IPS DF 6.9 (cell line): ENCODE measurements at regions not wholly inside any gene's neighbourhood (a gene's known extent, or its start where the extent isn't known, plus 50 kb on each side); places are given as distances from the start of the nearest gene placed in this dataset.

Experiments used
- DNase-seq: peaks from one replicate; pipeline ENCODE4 v3.0.0-alpha.2; 2013; ENCODE audit warnings: low read depth, low spot score
- H3K27ac ChIP-seq: one replicate; pipeline ENCODE4 v1.5.1; 2013; ENCODE audit warnings: low read length, control low read depth
- H3K27me3 ChIP-seq: 2 replicates; pipeline ENCODE4 v1.6.1; 2013; ENCODE audit warnings: mild to moderate bottlenecking, low read length; ENCODE audit not compliant: control insufficient read depth, insufficient read depth
- H3K36me3 ChIP-seq: 2 replicates; pipeline ENCODE4 v1.6.1; 2013; ENCODE audit warnings: low read length; ENCODE audit not compliant: control insufficient read depth, insufficient read depth
- H3K4me1 ChIP-seq: 2 replicates; pipeline ENCODE4 v1.6.1; 2013; ENCODE audit warnings: low read length; ENCODE audit not compliant: control insufficient read depth, insufficient read depth
- H3K4me3 ChIP-seq: 2 replicates; pipeline ENCODE4 v1.5.1; 2013; ENCODE audit warnings: mild to moderate bottlenecking, low read length
- H3K9me3 ChIP-seq: 2 replicates; pipeline ENCODE4 v1.6.1; 2013; ENCODE audit warnings: low read length, inconsistent platforms; ENCODE audit not compliant: control insufficient read depth, insufficient read depth
- WGBS: extraction: QIAGEN DNeasy Blood & Tissue Kit; methylation state at CpG from one replicate; pipeline ENCODE4 v1.1.7; 2013; ENCODE audit warnings: mixed read lengths, missing lambda C conversion rate; ENCODE audit not compliant: insufficient read length, insufficient coverage; 5-methylcytosine and 5-hydroxymethylcytosine counted together

DNA sequence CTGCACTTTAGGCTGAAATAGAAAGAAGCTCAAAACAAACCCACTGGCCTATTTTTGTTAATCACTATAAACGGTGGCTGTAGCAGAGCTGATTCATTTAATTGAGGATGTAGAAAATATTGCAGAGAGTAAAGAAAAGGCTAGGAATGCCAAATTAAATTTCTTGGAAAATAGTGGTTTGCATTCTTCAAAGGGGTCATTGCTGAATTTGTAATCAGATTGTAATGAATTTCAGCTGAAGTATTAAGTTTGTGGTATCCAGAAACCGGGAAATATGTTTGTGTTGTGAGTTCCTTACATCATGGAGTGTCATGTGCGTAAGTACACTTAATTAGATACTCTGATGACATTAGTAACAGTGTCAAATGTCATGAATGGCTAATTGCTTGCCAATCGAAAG lies 203.0 kb downstream of the SAMD5 start:
- H3K9me3 ChIP-seq: no peaks in the 10 kb centered on the region
- no peak overlapping the region for H3K4me3 ChIP-seq
- no CpG with 5 or more reads among the region's 4 CpGs for WGBS
- H3K27me3 ChIP-seq: no peaks in the 10 kb centered on the region
- no peak for DNase-seq
- H3K4me1 ChIP-seq: no peaks in the 10 kb centered on the region; the same call in 1 of the 2 replicates
- H3K27ac ChIP-seq: no peak overlapping the region
- no peaks in the 10 kb centered on the region for H3K36me3 ChIP-seq

DNA sequence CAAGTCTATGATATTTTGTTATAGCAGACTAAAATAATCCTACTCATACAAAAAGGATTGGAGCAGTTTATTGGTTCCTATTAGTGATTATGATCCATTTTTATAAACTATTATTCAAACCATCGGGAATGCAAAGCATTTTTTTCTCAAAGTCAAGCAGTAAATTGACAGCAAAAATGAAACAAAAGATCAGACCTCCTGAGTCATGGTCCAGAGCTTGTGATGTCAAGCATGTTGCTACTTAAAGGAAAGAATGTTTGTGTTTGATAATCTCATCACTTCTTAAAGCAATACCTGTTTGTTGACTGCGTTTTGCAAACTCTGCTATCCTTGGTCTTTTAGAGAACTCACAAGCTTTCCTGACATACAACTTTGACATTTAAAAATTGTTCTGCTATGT lies 204.4 kb downstream of the SAMD5 start:
- no peak overlapping the region for H3K27ac ChIP-seq
- no CpG with 5 or more reads among the region's 2 CpGs for WGBS
- no peak for DNase-seq
- H3K4me1 ChIP-seq: no peaks in the 10 kb centered on the region; the same call in 1 of the 2 replicates
- no peaks in the 10 kb centered on the region for H3K27me3 ChIP-seq
- H3K9me3 ChIP-seq: no peaks in the 10 kb centered on the region
- H3K4me3 ChIP-seq: no peak overlapping the region
- no peaks in the 10 kb centered on the region for H3K36me3 ChIP-seq

- no CpG with 5 or more reads among the region's 5 CpGs for WGBS
- no peak overlapping the region for H3K27ac ChIP-seq
- H3K27me3 ChIP-seq: no peaks in the 10 kb centered on the region
- H3K36me3 ChIP-seq: no peaks in the 10 kb centered on the region
- no peak for DNase-seq
- no peak overlapping the region for H3K4me3 ChIP-seq
- no peaks in the 10 kb centered on the region for H3K9me3 ChIP-seq
- H3K4me1 ChIP-seq: no peaks in the 10 kb centered on the region; the same call in 1 of the 2 replicates
Measured at GRCh38 chr6:147715035-147715434, 206.5 kb downstream of the SAMD5 start.

GRCh38 chr6:147716434-147716833 lies 207.9 kb downstream of the SAMD5 start:
- H3K4me3 ChIP-seq: no peak overlapping the region
- H3K9me3 ChIP-seq: no peaks in the 10 kb centered on the region
- no peak for DNase-seq
- H3K27me3 ChIP-seq: no peaks in the 10 kb centered on the region
- no peaks in the 10 kb centered on the region for H3K36me3 ChIP-seq
- H3K27ac ChIP-seq: no peak overlapping the region
- H3K4me1 ChIP-seq: no peaks in the 10 kb centered on the region; the same call in 1 of the 2 replicates
- WGBS: no CpG with 5 or more reads among the region's 4 CpGs

- WGBS: no CpG with 5 or more reads among the region's 5 CpGs
- Histone ChIP-seq H3K27ac (no peak overlapping the region), H3K36me3 (no peaks in the 10 kb centered on the region), H3K9me3 (no peaks in the 10 kb centered on the region), H3K4me3 (no peak overlapping the region), H3K4me1 (no peaks in the 10 kb centered on the region; the same call in 1 of the 2 replicates), H3K27me3 (no peaks in the 10 kb centered on the region)
- DNase-seq: no peak
Measured at GRCh38 chr6:147717991-147718390, 209.5 kb downstream of the SAMD5 start.

GRCh38 chr6:147722158-147722557 lies 213.7 kb downstream of the SAMD5 start:
- Histone ChIP-seq H3K4me1 (no peaks in the 10 kb centered on the region), H3K27ac (no peak overlapping the region), H3K9me3 (no peaks in the 10 kb centered on the region), H3K36me3 (no peaks in the 10 kb centered on the region), H3K4me3 (no peak overlapping the region), H3K27me3 (no peaks in the 10 kb centered on the region)
- no peak for DNase-seq
- WGBS: no CpG with 5 or more reads among the region's 4 CpGs

- DNase-seq: peak; percentile 9
- H3K9me3 ChIP-seq: no peaks in the 10 kb centered on the region
- no peaks in the 10 kb centered on the region for H3K36me3 ChIP-seq
- no CpG with 5 or more reads among the region's 2 CpGs for WGBS
- H3K4me3 ChIP-seq: no peak overlapping the region
- no peaks in the 10 kb centered on the region for H3K27me3 ChIP-seq
- no peaks in the 10 kb centered on the region for H3K4me1 ChIP-seq
- no peak overlapping the region for H3K27ac ChIP-seq
Measured at GRCh38 chr6:147724454-147724853, 216.0 kb downstream of the SAMD5 start.

- Histone ChIP-seq H3K27me3 (no peaks in the 10 kb centered on the region), H3K36me3 (no peaks in the 10 kb centered on the region), H3K9me3 (no peaks in the 10 kb centered on the region), H3K27ac (no peak overlapping the region), H3K4me1 (no peaks in the 10 kb centered on the region), H3K4me3 (no peak overlapping the region)
- no peak for DNase-seq
- no CpG with 5 or more reads among the region's 3 CpGs for WGBS
Measured at GRCh38 chr6:147726342-147726741, 217.9 kb downstream of the SAMD5 start.

- DNase-seq: no peak
- H3K4me3 ChIP-seq: no peak overlapping the region
- H3K9me3 ChIP-seq: no peaks in the 10 kb centered on the region
- no peaks in the 10 kb centered on the region for H3K4me1 ChIP-seq
- no peaks in the 10 kb centered on the region for H3K27me3 ChIP-seq
- no CpG with 5 or more reads among the region's 4 CpGs for WGBS
- no peak overlapping the region for H3K27ac ChIP-seq
- no peaks in the 10 kb centered on the region for H3K36me3 ChIP-seq
Measured at GRCh38 chr6:147728903-147729302, 220.4 kb downstream of the SAMD5 start.

DNA sequence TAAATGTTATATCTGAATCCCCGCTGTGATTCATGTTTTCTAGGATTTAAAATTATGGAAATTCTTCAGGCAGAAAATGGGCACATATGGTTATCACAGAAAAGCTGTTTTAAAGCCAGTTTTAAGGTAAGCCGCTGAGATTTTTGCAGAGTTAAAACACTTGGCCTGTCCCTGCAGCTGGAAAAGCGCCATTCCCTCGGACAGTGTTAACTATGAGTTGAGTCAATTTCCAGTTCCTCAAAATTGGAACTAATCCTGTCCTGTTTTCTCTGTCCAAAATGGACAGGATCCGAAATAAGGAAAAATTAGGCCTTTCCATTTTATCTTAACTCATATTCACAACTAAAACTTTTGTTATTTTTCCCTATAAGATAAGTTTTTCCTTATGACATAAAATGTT lies 225.2 kb downstream of the SAMD5 start:
- H3K4me3 ChIP-seq: no peak overlapping the region
- H3K9me3 ChIP-seq: no peaks in the 10 kb centered on the region
- no peaks in the 10 kb centered on the region for H3K27me3 ChIP-seq
- H3K36me3 ChIP-seq: no peaks in the 10 kb centered on the region
- WGBS: no CpG with 5 or more reads among the region's 5 CpGs
- H3K4me1 ChIP-seq: no peaks in the 10 kb centered on the region
- no peak overlapping the region for H3K27ac ChIP-seq
- DNase-seq: no peak

DNA sequence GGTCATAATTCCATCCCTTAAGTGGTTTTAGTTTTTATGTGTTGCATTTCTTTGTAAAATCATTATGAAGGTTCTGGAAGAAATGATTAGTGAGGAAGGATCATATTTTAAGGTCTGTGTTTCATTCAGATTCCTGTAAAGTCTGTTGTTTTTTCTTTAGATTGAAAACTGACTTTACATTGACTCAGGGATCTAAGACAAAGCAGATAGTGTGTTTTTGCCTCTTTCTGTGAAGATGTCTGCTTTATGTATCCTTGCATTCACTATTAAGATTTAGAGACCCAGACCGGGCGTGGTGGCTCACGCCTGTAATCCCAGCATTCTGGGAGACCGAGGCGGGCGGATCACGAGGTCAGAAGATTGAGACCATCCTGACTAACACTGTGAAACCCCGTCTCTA lies 225.7 kb downstream of the SAMD5 start:
- no peaks in the 10 kb centered on the region for H3K27me3 ChIP-seq
- no CpG with 5 or more reads among the region's 8 CpGs for WGBS
- no peak overlapping the region for H3K4me3 ChIP-seq
- no peaks in the 10 kb centered on the region for H3K4me1 ChIP-seq
- H3K27ac ChIP-seq: no peak overlapping the region
- DNase-seq: no peak
- H3K9me3 ChIP-seq: no peaks in the 10 kb centered on the region
- no peaks in the 10 kb centered on the region for H3K36me3 ChIP-seq
